ENCODE measurements at regions not wholly inside any gene's neighbourhood (a gene's known extent, or its start where the extent isn't known, plus 50 kb on each side); places are given as distances from the start of the nearest gene placed in this dataset.
"Not testable (repeated sequence)": the region's sequence is repeated elsewhere in the genome, so short reads cannot be mapped to it uniquely, and the experiment has no call there.

DNA sequence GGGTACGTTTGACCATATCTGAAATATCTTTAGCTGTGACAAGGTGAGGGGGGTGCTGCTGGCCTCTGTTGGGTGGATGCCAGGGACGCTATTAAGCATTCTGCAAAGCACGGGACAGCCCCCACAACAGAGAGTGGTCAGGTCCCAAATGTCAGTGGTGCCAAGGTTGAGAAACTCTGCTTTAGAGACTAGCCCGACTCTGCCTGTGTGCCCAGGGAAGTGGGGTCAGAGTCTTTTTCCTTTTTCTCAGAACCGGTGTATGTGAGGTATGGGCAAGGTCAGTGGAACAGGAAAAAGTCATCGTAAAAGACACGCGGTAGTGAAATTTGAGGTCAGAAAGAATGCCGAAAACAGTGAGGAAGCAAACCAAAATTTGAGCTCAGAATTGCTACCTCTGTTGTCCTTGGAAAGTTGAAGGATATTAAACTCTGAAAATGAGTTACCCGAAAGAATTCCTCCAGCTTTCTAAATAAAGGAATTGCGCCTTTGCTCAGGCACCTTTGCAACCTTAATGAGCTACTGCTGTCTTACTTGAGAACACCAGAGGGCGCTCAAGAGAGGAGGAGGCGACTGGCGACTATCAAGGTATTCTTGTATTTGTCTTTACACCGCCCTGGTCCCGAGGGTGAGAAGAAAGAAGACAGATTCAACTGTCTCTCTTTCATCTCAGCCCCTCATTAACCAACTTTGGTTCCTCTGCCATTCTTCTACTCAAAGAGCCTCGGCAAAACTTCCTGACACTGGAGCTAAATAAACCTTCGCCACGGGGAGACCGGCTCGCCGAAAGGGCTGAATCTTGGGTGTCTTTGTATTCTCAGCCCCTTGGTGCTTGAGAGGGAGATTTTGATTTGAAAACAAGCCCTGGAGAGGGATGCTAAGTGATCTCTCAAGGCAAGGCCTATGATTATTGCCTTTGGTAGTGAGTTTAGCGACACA is 85.4 kb upstream of the OLIG2 start:
- peak; percentile 67 for DNase-seq (ENCODE audit: low spot score)

DNA sequence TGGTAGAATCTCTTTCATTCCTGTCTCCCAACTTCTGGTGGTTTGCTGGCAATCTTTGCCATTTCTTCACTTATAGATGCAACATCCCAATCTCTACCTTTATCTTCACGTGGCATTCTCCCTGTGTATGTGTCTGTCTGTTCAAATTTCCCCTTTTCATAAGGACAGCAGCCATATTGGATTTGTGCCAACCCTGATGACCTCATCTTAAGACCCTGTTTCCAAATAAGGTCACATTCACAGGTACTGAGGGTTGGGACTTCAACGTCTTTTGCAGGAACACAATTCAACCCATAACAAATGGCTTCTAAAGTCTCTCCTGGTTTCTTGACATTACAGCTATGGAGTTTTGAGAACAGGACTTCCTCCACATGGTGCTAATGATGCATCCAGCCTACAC is 84.5 kb upstream of the OLIG2 start:
- no peak for DNase-seq (ENCODE audit: low spot score)

- DNase-seq (ENCODE audit: low spot score) = no peak
Measured at GRCh38 chr21:32946654-32947053, 79.1 kb upstream of the OLIG2 start.

GRCh38 chr21:32947736-32948135 is 78.0 kb upstream of the OLIG2 start:
- DNase-seq (ENCODE audit: low spot score) = no peak

DNA sequence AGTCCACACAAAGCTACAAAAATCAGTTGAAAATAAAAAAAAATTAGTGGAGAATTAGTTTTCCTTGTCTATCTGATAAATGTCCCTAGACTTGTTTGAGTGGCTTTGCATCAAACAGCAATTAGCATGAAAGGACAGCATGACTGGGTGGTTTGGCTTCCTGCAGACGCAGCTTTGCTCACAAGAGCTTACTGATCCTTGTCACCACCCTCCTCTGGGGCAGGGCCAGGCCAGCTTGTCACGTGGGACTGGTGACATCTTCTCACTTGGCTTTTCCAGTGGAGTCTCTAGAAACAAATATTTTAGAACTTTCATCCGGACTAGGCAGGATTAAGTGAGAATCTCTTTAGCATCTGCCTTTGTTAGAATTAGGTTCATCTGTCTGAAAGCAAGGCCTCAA is 76.0 kb upstream of the OLIG2 start:
- DNase-seq (ENCODE audit: low spot score) = no peak

- no peak for DNase-seq (ENCODE audit: low spot score)
Measured at GRCh38 chr21:32951041-32951440, 74.7 kb upstream of the OLIG2 start.

DNA sequence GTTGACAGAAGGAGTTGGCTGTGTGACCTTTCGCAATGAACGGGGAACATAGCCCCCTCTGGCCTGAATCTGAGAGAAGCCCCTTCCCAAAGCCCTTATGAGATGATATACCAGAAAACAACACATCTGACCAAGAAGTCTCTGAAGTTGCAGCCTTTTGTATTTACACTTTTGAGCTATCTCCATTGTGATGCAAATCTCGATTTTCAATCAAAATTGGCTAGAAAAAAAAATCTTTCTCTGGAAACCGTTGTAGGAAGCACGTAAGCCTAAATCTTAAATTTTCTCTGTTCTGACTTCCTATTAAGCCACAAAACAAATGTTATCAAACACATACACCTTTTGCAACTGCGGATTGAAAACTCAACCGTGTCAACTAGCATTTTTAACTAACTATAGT is 71.4 kb upstream of the OLIG2 start:
- no peak for DNase-seq (ENCODE audit: low spot score)

DNA sequence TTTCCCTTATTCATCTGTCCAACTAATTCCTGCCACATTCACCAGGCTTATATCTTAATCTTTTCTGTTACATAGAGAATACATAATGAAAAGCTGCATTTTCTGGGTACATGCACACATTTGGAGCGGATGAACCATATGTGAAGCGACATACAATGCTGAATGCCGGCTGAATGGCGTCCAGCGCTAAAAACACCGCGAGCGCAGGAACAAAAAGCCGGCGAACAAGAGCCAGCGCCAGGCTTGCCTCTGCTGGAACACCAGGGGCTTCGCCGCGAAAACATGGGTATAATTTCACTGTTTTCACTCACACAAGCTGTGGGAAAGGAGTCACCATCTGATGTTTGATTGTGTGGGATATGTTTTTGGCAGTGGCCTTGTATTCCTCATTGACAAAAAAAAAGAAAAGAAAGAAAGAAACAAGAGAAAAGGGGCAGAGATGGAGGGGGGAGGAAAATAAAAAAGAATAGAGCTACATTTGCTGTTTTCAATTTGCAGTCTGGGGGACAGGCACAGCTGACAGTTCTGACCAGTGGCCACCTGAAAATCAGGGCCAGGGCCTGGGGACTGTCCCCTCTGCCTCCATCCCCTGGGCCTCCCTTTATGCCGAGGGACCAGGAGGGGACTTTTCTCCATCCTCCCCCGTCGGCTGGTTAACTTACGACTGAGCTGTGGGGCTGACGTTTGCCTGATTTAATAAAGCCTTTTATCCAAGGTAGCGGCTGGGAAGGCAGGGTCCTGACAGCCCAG is 70.2 kb upstream of the OLIG2 start:
- no peak for DNase-seq (ENCODE audit: low spot score)

DNA sequence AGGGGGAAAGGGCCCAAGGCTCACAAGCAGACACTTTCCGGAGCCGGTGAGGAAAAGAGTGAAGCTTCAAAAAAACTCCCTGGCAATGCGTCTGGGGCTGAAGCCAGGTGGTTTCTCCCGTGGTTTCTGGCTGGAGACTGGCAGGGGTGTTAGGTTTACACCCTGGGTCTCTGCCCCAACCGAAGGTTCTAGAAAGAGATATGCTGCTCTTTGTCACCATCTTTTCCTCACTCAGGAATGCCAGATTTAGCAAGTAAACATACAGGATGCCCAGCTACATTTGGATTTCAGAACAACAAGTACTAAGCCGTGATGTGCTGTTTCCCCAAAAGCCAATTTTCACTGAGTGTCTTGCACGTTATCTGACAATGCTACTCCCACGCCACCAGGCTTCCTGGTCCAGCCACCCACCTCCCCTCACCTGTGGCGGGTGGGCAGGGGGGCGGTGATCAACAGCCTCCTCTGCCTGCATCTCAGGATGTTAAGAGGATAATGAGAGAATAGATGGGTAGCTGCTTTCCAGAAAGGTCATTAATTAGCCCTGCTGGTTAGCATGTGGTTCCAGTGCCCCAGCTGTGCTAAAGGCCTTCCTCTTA is 69.6 kb upstream of the OLIG2 start:
- no peak for DNase-seq (ENCODE audit: low spot score)

DNA sequence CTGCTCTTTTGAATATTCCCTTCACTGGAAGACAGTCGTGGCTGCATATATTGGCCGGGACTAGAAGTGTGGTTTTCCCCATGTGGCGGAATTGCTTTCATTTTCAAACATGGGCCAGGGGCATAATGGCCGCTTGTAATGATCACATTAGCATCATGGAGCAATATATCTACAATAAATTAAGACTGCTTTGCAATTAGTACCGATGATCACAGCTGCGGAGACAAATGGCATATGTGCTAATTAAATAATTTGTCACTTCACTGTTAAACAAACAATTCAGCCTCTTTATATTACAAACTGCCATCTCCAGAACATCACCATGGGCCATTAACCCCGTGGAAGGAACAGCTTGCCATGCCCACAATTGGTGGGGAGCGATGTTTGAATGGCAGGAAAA is 68.2 kb upstream of the OLIG2 start:
- no peak for DNase-seq (ENCODE audit: low spot score)

DNA sequence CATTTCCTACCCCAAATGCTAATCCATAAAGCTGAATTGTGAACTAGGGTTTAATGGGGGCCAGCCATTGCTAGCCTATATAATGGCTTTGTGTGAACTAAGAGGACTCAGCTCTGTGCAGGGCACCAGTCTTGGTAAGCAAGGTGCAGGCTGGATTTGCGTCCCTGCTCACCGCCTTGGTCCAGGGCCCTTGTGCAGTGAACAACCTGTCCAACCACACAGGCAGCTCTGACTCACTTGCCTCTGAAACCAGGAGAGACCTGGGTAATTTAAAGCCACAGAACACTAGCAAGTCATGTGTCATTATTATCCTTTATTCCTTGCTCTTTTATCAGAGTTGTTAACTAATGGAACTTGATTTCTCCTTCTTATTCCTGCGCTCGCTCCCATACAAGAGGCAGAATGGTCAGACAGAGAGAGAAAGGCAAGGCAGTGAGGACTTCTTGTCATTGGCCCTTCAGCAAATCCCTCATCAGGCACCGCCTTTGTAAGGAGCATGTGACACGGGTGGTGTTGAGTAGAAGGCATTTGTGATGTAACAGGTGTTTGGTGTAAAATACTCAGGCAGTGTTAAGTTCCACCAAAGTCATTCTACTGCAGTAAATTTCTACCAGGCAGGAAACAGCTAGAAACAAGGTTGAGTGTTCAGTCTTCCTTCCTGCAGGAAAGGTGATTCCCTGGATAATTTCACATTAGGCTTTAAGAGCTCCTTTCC is 67.3 kb upstream of the OLIG2 start:
- no peak for DNase-seq (ENCODE audit: low spot score)

- DNase-seq (ENCODE audit: low spot score) = no peak
Measured at GRCh38 chr21:32962268-32962667, 63.5 kb upstream of the OLIG2 start.

- no peak for DNase-seq (ENCODE audit: low spot score)
Measured at GRCh38 chr21:32965129-32965680, 60.5 kb upstream of the OLIG2 start.

DNA sequence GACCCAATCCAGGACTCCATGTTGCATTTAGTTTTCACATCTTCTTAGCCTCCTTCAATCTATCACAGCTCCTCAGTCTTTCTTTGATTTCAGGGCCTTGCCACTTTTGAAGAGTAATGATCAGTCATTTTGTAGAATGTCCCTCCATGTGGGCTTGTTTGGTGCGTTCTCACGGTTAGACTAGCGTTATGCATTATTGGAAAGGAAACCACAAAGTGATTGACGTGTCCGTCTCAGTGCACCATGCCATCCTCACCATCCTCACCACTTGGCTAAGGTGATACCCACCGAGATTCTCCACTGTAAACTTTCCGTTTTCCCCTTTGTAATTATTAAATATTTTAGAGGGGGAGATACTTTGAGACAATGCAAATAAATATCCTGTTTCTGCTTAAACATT is 59.6 kb upstream of the OLIG2 start:
- DNase-seq (ENCODE audit: low spot score) = no peak

DNA sequence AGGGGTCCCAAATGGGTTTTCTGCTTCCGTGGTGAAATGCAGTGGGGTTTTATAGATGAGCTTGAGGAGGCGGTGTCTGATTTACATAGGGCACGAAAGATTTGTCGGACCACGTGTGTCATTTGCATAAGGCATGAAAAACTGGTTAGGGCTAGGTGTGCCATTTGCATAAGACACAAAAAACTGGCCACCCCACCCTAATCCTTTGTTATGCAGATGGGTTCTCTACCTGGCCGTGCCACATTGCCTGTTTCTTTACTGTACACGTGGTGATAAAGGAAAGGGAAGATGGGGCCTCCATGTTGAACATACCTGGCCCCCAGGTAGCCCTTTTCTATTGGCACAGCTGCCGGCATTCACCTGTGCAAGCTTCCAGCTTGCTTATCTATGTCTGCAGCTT is 57.6 kb upstream of the OLIG2 start:
- DNase-seq (ENCODE audit: low spot score) = not testable (repeated sequence)

GRCh38 chr21:32974653-32975052 is 51.1 kb upstream of the OLIG2 start:
- DNase-seq (ENCODE audit: low spot score) = no peak

DNA sequence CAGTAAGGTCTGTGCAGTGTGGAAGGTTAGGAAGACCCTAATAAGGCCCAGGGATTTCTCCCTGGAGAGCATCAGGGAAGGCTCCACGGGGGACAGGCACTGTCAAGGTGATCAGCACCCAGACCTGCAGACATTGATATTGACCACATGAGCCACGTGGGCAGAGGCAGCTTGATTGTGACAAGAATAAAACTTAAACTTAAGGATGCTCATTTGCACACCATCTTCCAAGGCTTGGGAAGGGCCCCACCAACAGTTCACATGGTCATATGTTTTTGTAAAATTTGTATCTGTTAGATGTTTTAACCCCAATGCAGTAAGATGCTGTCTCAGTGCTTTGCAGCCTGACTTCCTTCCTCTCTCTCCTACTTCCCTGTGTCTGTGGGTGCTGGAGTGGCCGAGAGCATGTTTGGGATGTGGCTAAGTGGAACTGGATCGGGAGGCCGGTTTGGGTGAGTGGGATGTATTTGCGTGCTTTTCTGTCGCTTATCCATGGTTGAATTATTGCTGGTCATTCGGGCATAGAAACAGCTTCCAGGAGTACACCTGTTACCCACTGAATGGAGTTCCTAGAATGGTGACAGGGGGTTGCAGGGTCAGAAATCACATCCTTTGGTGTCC is 49.8 kb upstream of the OLIG2 start:
- DNase-seq (ENCODE audit: low spot score) = no peak
